PC-9 (cell line): ENCODE measurements at regions not wholly inside any gene's neighbourhood (a gene's known extent, or its start where the extent isn't known, plus 50 kb on each side); places are given as distances from the start of the nearest gene placed in this dataset.

Experiments used
- BruUV-seq: library from RNA; stranded (reverse); fragments of 400-500 nt; replicated peaks from 2 replicates; lab custom pipeline; 2021; lab: Mats Ljungman, UMichigan
- CTCF ChIA-PET: fragments of 300-600 bp; sonication (Branson Sonifier 250); formaldehyde crosslinking; loops from one replicate; lab custom pipeline; 2022; ENCODE audit warnings: antibody characterized with exemption; lab: Charles Lee
- POLR2A ChIA-PET: fragments of 300-600 bp; sonication (Branson Sonifier 250); formaldehyde crosslinking; loops from one replicate; lab custom pipeline; 2022; ENCODE audit warnings: antibody characterized with exemption; ENCODE audit not compliant: unreplicated experiment; lab: Charles Lee
- DNase-seq, 2 experiments: peaks; one replicate each; pipeline versions ENCODE4 v3.0.0 to v3.0.0-alpha.2; 2015 to 2022; ENCODE audit warnings: mixed read lengths in 1 of 2
- H2AFZ ChIP-seq: fragments of 200-600 bp; sonication (generic); 2 replicates; pipeline ENCODE4 v1.8.1; 2017; ENCODE audit warnings: antibody characterized with exemption
- H3F3A ChIP-seq: fragments of 200-600 bp; sonication (generic); 2 replicates; pipeline ENCODE4 v1.8.1; 2017; ENCODE audit warnings: antibody characterized with exemption, mild to moderate bottlenecking, low read depth; ENCODE audit not compliant: insufficient read depth
- H3K27ac ChIP-seq: fragments of 200-600 bp; sonication (generic); 2 replicates; pipeline ENCODE4 v1.6.1; 2016; ENCODE audit warnings: mixed run types
- H3K27me3 ChIP-seq: fragments of 200-600 bp; sonication (generic); 2 replicates; pipeline ENCODE4 v1.6.1; 2016; ENCODE audit warnings: low read depth, mixed run types; ENCODE audit not compliant: insufficient read depth
- H3K36me3 ChIP-seq: fragments of 200-600 bp; sonication (generic); 2 replicates; pipeline ENCODE4 v1.6.1; 2016; ENCODE audit warnings: low read depth, mixed run types
- H3K4me1 ChIP-seq: fragments of 200-600 bp; sonication (generic); replicated peaks from 2 replicates; pipeline ENCODE4 v1.6.1; 2016; ENCODE audit warnings: mixed run types; ENCODE audit not compliant: insufficient read depth
- H3K4me2 ChIP-seq: fragments of 200-600 bp; sonication (generic); 2 replicates; pipeline ENCODE4 v1.6.1; 2017; ENCODE audit warnings: mixed run types
- H3K4me3 ChIP-seq: fragments of 200-600 bp; sonication (generic); 2 replicates; pipeline ENCODE4 v1.6.1; 2016; ENCODE audit warnings: mixed run types
- H3K79me2 ChIP-seq: fragments of 200-600 bp; sonication (generic); 2 replicates; pipeline ENCODE4 v1.6.1; 2017; ENCODE audit warnings: low read depth, mixed run types
- H3K9me2 ChIP-seq: fragments of 200-600 bp; sonication (generic); 2 replicates; pipeline ENCODE4 v1.8.1; 2017; ENCODE audit warnings: mild to moderate bottlenecking; ENCODE audit not compliant: insufficient read depth
- H3K9me3 ChIP-seq: fragments of 200-600 bp; sonication (generic); 2 replicates; pipeline ENCODE4 v1.8.1; 2016; ENCODE audit warnings: low read depth; ENCODE audit not compliant: insufficient read depth
- H4K20me1 ChIP-seq: fragments of 200-600 bp; sonication (generic); 2 replicates; pipeline ENCODE4 v1.8.1; 2017; ENCODE audit not compliant: insufficient read depth
- EZH2 ChIP-seq: fragments of 200-600 bp; sonication (generic); IDR thresholded peaks from 2 replicates; pipeline ENCODE4 v1.8.0; 2017; ENCODE audit warnings: antibody characterized with exemption, low read depth
- intact Hi-C: fragments of 100-400 bp; cut with micrococcal nuclease; formaldehyde crosslinking; loops from one replicate; pipeline ENCODE4 v1.10.0; 2022; ENCODE audit not compliant: unreplicated experiment
- TF ChIP-seq, protein P1 (sequence below): fragments of 200-600 bp; sonication (generic); conservative IDR thresholded peaks from 2 replicates; pipeline ENCODE4 v1.6.1; 2017; ENCODE audit warnings: mixed run types, antibody characterized with exemption, mild to moderate bottlenecking, moderate library complexity

DNA sequence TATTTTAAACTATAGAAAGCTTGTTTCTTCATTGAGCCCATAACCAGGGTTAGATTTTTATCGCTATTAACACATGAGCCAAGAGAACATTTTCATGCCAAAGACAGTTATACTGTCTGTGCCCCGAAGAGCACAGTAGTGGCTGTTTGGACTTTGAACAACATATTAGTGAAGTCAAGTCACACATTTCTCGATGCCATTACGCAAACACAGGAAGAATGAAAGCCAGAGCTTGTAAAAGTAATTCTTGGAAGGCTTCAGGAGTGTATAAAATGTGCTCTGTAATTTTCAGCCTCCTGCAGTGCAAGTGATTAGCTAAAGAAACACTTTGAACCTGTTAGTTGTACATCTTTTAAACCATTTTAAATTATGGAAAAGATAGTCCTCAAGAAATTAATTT lies 590.7 kb upstream of the PITX2 start:
- intact Hi-C loops, result no loop called here
- no TSS peak for BruUV-seq
- POLR2A ChIA-PET, result no interaction called here

DNA sequence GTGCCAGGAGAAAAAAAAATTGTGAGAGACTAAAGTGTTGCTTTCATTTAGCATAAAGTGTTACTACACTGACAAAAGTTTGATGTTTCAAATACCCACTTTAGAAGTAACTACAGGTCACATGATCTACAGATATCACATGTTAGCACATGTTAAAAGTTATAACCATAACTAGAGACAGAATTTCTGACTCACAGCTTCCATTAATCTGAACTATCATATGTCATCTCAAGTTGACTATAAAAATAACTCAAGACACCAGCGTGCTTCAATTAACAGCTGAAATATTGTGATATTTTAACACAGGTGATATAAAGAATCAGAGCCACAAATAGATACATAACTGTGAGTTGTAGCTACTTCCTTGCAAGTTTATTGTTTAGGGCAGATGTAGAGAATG lies 591.5 kb upstream of the PITX2 start:
- H3K27ac ChIP-seq, result no peak overlapping the region
- no peaks in the 10 kb centered on the region for H3K79me2 ChIP-seq
- H3F3A ChIP-seq, result no peaks in the 10 kb centered on the region
- H3K4me1 ChIP-seq, result no peaks in the 10 kb centered on the region
- DNase-seq, result no peak
- TF ChIP-seq EZH2, result no peak
- TF ChIP-seq, protein P1, sequence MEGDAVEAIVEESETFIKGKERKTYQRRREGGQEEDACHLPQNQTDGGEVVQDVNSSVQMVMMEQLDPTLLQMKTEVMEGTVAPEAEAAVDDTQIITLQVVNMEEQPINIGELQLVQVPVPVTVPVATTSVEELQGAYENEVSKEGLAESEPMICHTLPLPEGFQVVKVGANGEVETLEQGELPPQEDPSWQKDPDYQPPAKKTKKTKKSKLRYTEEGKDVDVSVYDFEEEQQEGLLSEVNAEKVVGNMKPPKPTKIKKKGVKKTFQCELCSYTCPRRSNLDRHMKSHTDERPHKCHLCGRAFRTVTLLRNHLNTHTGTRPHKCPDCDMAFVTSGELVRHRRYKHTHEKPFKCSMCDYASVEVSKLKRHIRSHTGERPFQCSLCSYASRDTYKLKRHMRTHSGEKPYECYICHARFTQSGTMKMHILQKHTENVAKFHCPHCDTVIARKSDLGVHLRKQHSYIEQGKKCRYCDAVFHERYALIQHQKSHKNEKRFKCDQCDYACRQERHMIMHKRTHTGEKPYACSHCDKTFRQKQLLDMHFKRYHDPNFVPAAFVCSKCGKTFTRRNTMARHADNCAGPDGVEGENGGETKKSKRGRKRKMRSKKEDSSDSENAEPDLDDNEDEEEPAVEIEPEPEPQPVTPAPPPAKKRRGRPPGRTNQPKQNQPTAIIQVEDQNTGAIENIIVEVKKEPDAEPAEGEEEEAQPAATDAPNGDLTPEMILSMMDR, result no peak
- no peaks in the 10 kb centered on the region for H3K27me3 ChIP-seq
- H3K36me3 ChIP-seq, result no peaks in the 10 kb centered on the region
- CTCF ChIA-PET, result no interaction called here
- no peaks in the 10 kb centered on the region for H4K20me1 ChIP-seq
- no TSS peak for BruUV-seq
- H3K9me2 ChIP-seq, result no peaks in the 10 kb centered on the region
- no peak overlapping the region for H2AFZ ChIP-seq
- intact Hi-C loops, result no loop called here
- POLR2A ChIA-PET, result no interaction called here
- no peak overlapping the region for H3K4me2 ChIP-seq
- H3K9me3 ChIP-seq, result no peaks in the 10 kb centered on the region
- no peak overlapping the region for H3K4me3 ChIP-seq

More for the DNA sequence above, 590.7 kb upstream of the PITX2 start:
- H3K4me1 ChIP-seq, result no peaks in the 10 kb centered on the region
- H2AFZ ChIP-seq, result no peak overlapping the region
- no peaks in the 10 kb centered on the region for H3K36me3 ChIP-seq
- no peaks in the 10 kb centered on the region for H3K79me2 ChIP-seq
- CTCF ChIA-PET, result interaction anchor here (0.5 kb wide), 1 partner anchor 1195 kb away, joined by 4 read pairs; no protein-coding TSS in a partner anchor
- no peaks in the 10 kb centered on the region for H3F3A ChIP-seq
- H3K4me2 ChIP-seq, result no peak overlapping the region
- no peak overlapping the region for H3K27ac ChIP-seq
- H3K4me3 ChIP-seq, result no peak overlapping the region
- TF ChIP-seq, protein P1, result no peak
- TF ChIP-seq EZH2, result no peak
- H4K20me1 ChIP-seq, result no peaks in the 10 kb centered on the region
- H3K9me3 ChIP-seq, result no peaks in the 10 kb centered on the region
- no peaks in the 10 kb centered on the region for H3K27me3 ChIP-seq
- no peaks in the 10 kb centered on the region for H3K9me2 ChIP-seq
- DNase-seq, result no peak

DNA sequence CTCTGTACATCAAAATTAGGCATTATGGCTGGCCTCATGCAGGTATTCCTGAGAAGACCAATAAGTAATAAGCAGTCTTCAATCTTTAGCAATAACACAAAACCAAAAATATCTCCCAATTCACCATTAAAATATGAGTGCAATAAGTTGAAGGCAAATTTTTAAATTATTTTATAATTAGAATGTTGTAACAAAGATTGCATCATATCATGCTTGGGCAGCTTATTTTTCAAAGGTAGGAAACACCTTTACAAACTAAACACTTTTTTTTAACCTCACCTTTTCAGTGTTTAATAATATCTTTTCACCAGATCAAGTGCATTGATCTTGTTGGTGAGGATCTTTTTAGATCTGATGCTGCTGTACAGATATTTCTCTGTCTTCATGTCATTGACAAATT lies 592.9 kb upstream of the PITX2 start:
- H3F3A ChIP-seq, result no peaks in the 10 kb centered on the region
- H3K4me2 ChIP-seq, result no peak overlapping the region
- H3K9me3 ChIP-seq, result no peaks in the 10 kb centered on the region
- no peaks in the 10 kb centered on the region for H3K9me2 ChIP-seq
- H3K4me1 ChIP-seq, result no peaks in the 10 kb centered on the region
- H3K79me2 ChIP-seq, result no peaks in the 10 kb centered on the region
- H2AFZ ChIP-seq, result no peak overlapping the region
- no peak overlapping the region for H3K4me3 ChIP-seq
- intact Hi-C loops, result no loop called here
- no peaks in the 10 kb centered on the region for H3K27me3 ChIP-seq
- CTCF ChIA-PET, result no interaction called here
- no peaks in the 10 kb centered on the region for H3K36me3 ChIP-seq
- TF ChIP-seq EZH2, result no peak
- TF ChIP-seq, protein P1, result no peak
- POLR2A ChIA-PET, result no interaction called here
- no peak overlapping the region for H3K27ac ChIP-seq
- BruUV-seq, result no TSS peak
- no peaks in the 10 kb centered on the region for H4K20me1 ChIP-seq
- DNase-seq, result no peak
